HTR-8/SVneo (cell line): ENCODE measurements at regions not wholly inside any gene's neighbourhood (a gene's known extent, or its start where the extent isn't known, plus 50 kb on each side); places are given as distances from the start of the nearest gene placed in this dataset.
A peak's percentile ranks its signal among the peaks of the same experiment; 100 is the strongest.
"Not testable (repeated sequence)": the region's sequence is repeated elsewhere in the genome, so short reads cannot be mapped to it uniquely, and the experiment has no call there.

Experiments
- DNase-seq: peaks from one replicate; pipeline ENCODE4 v3.0.0; 2011; ENCODE audit warnings: low spot score, mixed read lengths; ENCODE audit not compliant: insufficient read length
- FAIRE-seq: peaks from 2 replicates; lab custom pipeline; 2011; peaks lifted over from hg19 to GRCh38; lab: Jason Lieb, UNC

GRCh38 chr21:36621794-36622193, 77.1 kb upstream of the SIM2 start:
- DNase-seq, FAIRE-seq: not testable (repeated sequence)

DNA sequence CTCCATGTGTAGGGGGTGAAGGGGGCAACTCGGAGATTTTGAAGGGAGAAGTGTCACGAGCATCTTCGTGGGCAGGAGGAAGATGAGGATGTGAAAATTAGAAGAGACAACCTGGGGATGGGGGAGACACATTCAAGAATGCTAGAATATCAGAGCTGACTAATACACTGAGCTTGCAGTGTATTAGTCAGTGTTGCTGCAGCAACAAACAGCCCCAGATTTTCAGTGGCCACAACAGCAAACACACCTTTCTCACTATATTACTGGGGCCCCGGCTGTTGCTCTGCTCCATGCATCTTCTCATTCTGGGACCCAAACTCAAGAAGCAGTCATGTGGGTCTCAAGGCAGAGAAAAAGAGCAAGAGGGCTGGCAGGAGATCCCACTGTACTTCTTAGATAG, 74.8 kb upstream of the SIM2 start:
- no peak for FAIRE-seq
- DNase-seq: no peak

GRCh38 chr21:36626791-36627190, 72.1 kb upstream of the SIM2 start:
- DNase-seq: no peak
- FAIRE-seq: no peak

GRCh38 chr21:36627242-36627641, 71.7 kb upstream of the SIM2 start:
- FAIRE-seq: no peak
- DNase-seq: no peak

DNA sequence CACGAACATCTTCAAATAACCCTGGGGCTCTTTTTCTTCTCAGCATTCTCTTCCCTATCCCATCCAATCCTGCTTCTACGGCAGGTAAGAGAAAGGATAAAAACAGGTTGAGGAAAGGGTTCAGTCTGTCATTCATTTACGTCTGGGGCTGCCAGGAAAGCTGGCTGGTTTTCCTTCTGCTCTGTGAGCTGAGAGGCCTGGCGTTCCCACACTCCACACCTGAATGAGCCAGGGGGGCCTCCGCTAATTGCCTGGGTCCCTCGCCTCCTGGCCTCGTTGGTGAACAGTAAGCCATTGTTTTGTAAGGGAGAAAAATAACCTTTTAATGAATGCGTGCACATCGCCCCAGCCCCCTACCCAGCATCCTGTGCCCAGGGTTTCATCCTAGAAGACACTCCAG, 70.8 kb upstream of the SIM2 start:
- DNase-seq (no peak), FAIRE-seq (no peak)

DNA sequence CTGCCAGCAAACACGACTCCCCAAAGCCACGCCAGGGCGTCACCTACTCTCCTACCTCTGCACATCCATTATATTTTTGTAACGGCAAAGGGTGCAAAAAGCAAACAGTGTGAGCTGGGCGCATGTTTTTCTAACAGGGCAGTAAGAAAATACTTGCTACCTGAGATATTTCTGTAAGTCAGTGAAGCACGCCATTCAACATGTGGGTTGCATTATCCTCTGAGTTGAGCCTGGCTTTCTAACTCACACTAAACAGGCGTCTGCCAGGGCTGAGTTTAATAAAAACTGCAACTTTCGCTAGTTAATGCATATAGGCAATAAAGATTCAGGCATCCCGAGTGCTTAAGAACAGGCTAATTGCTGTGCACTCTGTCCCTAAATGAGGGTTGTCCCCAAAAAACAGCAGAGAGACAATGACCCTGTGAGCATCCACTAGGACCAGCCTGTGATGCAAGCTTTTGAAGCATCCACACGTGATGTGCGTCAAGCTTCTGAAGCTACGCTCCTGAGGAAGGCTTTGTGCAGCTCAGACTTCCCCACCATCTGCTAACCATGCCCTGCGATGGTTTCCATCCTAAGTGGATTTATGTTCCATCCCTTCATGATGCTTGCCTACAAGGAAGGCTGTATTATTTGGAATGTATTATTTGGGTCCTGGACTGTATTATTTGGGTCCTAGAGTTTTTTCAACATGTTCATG, 70.0 kb upstream of the SIM2 start:
- DNase-seq (no peak), FAIRE-seq (no peak)

DNA sequence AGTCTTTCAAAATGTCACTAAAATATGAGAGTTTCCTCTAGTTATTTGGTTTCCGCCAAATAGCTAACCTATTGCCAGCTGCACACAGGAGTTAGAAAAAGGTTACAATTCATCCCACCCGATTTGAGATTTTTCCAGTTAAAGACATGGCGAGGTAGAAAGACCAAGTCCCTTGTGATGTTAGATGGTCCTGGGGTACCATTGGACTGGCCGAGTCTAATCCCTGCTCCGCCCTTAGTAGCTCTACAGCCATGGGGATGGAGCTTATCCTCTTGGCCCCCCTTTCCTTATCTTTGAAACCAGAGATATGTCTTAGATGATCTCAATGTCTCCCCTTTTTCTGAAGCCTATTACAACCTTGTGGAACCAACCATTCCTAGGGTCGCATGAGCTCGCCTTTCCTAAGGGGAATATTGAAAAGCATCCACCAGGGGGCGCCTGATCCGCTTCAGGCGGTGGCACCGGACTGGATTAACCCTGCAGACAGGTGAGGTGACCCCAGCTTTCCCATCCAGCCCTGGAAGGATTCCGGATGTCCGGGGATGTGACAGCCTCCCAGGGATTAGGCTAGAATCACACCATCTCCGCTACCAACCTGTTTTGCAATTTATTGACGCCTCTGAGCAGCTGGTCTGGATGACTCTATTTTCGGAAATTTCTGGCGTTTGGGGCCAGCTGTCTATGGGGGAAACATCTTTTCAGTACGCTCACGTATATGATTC, 68.3 kb upstream of the SIM2 start:
- DNase-seq (peak; percentile 66), FAIRE-seq (no peak)

DNA sequence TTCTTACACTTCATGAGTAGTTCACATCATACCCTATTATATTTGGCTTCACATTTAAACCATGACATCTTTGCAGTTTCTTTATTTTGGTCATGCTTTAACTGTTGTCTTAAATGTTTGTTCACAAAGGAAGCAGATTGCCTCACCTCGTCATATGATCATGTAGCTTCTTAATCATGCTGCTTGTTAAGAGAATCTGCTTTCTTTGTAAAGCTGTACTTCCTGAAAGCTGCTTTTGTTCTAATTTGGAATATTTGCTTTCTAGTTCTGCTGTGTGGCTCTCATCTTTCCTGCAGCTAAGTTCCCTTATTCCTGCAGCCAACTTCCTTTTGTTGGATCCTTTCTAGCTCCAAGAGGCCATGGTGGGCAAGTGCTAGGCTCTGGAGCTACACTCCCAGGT, 62.9 kb upstream of the SIM2 start:
- DNase-seq (no peak), FAIRE-seq (no peak)

DNA sequence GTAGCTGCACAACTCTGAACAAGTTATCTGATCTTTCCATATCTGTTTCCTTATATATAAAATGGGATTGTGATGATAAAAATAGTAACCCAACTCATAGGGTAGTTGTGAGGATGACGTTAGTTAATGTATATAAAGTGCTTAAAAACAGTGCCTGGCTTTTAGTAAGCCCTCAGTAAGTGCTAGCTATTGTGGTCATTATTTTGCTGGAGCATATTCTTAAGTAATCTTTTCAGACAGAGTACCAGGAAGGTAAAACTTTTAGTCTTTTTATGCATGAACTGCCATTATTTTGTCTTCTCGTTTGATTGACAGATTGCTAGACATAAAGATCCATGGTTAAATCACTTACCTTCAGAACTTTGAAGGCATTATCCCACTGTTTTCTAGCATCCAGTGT, 62.5 kb upstream of the SIM2 start:
- DNase-seq (no peak), FAIRE-seq (no peak)

GRCh38 chr21:36639769-36640168, 59.1 kb upstream of the SIM2 start:
- FAIRE-seq (no peak), DNase-seq (no peak)

DNA sequence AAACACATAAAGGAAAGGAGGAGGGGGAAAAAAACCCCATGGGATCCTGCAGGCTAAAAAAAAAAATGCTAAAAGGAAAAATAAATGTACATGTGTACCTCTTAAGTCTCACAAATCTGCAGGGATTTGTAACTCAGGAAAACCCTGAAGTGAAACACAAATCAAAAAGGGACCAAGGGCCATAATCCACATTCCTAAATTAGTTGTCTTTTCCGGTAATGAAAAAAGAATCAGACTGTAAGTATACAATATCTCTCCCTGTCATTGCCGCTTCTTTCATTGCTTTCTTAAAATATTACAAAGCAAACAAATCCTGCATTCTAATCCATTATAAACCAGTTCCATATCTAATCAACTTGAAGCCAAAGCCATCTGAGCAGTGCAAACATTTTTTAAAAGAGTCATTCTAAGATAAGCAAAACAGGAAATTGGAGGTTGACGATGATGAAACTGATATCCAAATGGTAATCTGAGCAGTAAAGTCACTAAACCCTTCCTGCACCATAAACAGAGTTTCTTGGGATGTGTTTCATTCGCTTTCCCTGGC, 58.7 kb upstream of the SIM2 start:
- no peak for FAIRE-seq
- no peak for DNase-seq

DNA sequence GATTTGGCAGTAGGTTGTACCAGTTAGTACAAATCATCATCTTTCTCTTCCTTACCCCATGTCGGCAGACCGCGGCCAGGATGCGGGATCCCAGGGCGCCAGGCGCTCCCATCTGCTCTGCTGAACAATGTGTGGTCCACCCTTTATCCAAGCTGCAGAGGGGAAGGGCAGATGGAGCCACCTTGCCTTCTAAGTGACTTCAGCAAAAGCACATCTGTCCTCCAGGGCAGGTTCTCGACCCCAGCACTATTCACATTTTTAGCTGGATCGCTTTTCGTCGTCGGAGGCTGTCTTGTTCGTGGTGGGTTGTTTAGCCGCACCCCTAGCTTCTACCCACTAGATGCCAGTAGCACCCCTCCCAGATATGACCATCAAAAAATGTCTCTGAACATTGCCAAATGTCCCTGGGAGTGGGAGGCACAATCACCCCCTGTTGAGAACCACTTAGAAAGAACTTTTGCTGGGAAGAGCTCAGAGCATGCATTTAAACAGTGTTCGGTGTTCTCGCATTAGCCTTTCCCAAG, 58.1 kb upstream of the SIM2 start:
- DNase-seq: no peak
- FAIRE-seq: no peak

DNA sequence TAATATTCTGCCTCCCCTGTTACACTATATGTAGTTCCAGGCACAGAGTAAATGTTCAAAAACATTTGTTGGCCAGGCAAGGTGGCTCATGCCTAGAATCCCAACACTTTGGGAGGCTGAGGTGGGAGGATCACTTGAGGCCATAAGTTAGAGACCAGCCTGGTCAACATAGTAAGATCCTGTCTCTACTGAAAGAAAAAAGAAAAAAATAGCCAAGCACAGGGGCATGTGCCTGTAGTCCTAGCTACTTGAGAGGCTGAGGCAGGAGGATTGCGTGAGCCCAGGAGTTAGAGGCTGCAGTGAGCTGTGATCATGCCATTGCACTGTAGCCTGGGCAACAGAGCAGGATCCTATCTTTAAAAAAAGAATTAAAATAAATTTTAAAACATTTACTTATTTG, 57.6 kb upstream of the SIM2 start:
- no peak for FAIRE-seq
- DNase-seq: no peak

DNA sequence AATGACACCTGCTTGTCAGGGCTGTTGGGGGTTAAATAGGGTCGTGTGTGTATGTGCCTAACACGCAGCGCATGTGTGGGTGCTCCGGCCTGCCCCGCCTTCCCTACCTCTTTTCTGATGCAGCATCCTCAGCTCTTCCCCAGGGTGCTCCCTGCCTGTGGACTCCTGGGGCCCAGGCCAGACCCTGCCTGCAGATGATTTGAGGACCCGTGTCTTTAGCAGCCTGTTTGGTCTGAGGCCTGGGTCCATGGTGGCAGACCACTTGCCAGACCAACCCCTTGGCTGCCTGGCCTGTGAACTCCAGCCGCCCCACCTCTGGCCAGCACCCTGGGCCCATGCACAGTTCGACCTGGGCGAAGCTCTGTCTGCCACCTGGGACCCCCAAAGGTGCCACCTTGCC, 57.0 kb upstream of the SIM2 start:
- DNase-seq (no peak), FAIRE-seq (no peak)

GRCh38 chr21:36642777-36643176, 56.1 kb upstream of the SIM2 start:
- DNase-seq (no peak), FAIRE-seq (no peak)

- no peak for FAIRE-seq
- DNase-seq: no peak
These were observed 55.3 kb upstream of the SIM2 start for GRCh38 chr21:36643374-36644250.

DNA sequence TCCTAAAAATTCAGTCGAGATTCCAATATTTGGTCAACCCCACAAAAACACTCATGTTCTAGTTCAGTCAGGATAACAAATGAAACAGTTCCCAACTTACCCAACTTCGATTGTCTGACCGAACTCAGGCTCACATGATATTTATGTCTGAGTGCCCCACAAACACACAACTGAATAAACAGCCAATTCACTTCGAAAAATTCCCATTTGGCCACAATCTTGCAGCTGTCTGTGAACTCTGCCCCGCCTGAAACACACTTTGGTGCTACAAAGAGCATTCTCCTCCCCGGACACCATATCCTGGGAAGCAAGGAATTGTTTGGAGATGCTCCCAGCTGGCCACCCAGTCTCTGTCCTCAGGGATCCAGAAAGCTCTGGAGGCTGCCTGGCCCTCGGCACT, 52.9 kb upstream of the SIM2 start:
- FAIRE-seq: no peak

DNA sequence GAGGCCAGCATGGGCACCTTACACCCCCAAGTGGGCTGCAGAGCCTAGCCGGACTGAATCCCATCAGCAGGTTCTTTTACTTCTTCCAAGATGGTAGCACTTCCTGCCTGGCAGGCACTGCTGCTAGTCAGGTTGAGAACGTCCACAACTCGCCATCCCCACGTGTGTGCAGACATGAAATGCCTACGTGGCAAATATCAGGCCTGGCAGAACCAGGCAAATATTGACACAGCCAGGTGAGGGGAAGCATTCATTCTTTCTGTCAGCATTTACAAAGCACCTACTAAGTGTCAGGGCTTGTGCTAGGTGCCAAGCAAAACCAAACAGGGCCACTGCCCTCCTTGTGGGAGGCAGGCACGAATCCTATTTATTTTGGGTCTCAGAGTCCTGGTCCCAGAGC, 52.3 kb upstream of the SIM2 start:
- FAIRE-seq: peak; percentile 4
- no peak for DNase-seq

More for the DNA sequence above, 52.9 kb upstream of the SIM2 start:
- DNase-seq: no peak

- peak; percentile 63 for FAIRE-seq
- peak; percentile 40 for DNase-seq
These were observed 51.4 kb upstream of the SIM2 start for GRCh38 chr21:36647279-36648093.
